Coronary artery (tissue), 2 donors: ENCODE measurements at regions not wholly inside any gene's neighbourhood (a gene's known extent, or its start where the extent isn't known, plus 50 kb on each side); places are given as distances from the start of the nearest gene placed in this dataset.

Experiments
- DNase-seq: peaks from one replicate; pipeline ENCODE4 v3.0.0-alpha.2; 2017; ENCODE audit warnings: low spot score
- H3K27ac ChIP-seq, 2 donors: fragments of 200-600 bp; sonication (generic); one replicate each; pipeline ENCODE4 v1.5.1; 2016 to 2019
- H3K4me3 ChIP-seq: fragments of 200-600 bp; sonication (generic); 2 replicates; pipeline ENCODE4 v1.5.1; 2016; ENCODE audit warnings: mild to moderate bottlenecking, moderate library complexity
- TF ChIP-seq, protein P1 (sequence below): fragments of 200-600 bp; sonication (generic); IDR thresholded peaks from one replicate; pipeline ENCODE4 v1.5.1; 2019; ENCODE audit warnings: antibody characterized with exemption

DNA sequence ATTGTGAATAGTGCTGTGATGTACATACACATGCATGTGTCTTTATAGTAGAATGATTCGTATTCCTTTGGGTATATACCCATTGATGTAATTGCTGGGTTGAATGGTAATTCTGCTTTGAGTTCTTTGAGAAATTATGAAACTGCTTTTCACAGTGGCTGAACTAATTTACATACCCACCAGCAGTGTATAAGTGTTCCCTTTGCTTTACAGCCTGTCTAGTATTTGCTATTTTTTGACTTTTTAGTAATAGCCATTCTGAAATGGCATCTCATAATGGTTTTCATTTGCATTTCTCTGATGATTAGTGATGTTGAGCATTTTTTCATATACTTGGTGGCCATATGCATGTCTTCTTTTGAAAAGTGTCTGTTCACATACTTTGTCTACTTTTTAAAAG lies 54.5 kb upstream of the FAM78B start:
- no peak overlapping the region for H3K27ac ChIP-seq
- no peak for DNase-seq
- H3K4me3 ChIP-seq: no peak overlapping the region
- TF ChIP-seq, protein P1, sequence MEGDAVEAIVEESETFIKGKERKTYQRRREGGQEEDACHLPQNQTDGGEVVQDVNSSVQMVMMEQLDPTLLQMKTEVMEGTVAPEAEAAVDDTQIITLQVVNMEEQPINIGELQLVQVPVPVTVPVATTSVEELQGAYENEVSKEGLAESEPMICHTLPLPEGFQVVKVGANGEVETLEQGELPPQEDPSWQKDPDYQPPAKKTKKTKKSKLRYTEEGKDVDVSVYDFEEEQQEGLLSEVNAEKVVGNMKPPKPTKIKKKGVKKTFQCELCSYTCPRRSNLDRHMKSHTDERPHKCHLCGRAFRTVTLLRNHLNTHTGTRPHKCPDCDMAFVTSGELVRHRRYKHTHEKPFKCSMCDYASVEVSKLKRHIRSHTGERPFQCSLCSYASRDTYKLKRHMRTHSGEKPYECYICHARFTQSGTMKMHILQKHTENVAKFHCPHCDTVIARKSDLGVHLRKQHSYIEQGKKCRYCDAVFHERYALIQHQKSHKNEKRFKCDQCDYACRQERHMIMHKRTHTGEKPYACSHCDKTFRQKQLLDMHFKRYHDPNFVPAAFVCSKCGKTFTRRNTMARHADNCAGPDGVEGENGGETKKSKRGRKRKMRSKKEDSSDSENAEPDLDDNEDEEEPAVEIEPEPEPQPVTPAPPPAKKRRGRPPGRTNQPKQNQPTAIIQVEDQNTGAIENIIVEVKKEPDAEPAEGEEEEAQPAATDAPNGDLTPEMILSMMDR: no peak

DNA sequence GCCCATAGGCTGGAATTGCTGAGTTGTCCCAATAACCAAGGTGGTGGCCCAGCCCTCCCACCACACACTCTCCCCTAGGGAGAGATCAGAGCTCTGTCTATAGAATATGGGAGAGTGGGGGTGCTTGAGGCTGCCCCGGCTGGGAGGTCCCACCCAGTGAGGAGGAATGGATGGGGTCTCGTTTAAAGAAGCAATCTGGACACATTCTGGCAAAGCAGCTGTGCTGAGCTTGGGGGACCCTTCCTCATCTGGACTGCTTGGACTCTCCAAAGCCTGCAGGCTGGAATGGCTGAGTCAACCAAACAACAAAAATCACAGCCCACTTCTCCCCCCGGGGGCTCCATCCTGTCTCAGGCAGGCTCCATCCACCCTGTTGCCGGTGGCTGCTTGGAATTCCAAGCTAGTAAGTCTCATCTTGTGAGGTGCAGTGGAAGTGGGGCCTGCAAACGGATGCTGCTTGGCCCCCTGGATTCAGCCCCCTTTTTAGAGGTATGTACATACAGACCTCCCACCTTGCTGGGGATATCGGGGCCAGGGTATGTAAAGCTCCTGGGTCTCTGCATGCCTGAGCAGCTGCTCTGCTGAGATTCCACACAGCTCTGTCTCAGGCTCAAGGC lies 67.1 kb upstream of the FAM78B start:
- TF ChIP-seq, protein P1: no peak
- no peak for DNase-seq
- Histone ChIP-seq H3K4me3 (no peak overlapping the region), H3K27ac (no peak overlapping the region)

DNA sequence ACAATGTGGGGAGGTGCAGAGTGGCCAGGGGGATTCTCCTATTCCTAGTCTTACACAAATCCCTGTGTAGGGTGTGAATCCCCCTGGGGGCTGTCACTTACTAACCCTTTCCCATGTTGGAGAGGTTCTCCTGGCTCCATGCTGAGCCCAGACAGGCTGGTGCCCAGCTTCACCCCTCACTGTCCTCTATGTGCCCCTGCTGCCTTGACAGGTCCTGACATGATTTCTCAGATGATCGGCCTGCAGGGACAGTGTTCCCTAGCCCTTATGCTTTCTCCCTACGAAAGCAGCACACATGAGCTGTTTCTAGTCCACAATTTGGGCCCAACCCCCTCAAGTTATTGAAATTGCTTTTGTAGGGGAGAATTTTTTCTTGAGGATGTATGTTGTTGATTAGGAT lies 68.9 kb upstream of the FAM78B start:
- TF ChIP-seq, protein P1: no peak

DNA sequence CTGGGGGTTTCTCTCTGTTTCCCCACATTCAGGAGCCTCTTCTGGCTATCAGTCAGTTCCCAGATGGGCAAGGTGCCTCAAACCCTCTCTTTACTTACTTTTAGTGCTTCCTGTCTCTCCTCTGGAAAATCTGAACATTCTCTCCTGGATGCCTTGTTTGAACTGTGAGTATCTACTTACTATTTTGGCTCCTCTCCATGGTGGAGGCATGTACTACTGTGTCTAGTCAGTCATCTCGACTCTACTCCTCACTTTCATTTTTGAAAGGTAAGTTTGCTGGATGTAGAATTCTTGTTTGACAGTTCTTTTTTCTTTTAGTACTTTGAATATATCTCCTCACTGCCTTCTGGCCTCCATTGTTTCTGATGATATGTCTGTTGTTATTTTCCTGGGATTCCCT lies 70.9 kb upstream of the FAM78B start:
- Histone ChIP-seq H3K27ac (no peak overlapping the region), H3K4me3 (no peak overlapping the region)
- TF ChIP-seq, protein P1: no peak
- no peak for DNase-seq

More for the DNA sequence above, 68.9 kb upstream of the FAM78B start:
- DNase-seq: no peak
- H3K27ac ChIP-seq: no peak overlapping the region
- no peak overlapping the region for H3K4me3 ChIP-seq

DNA sequence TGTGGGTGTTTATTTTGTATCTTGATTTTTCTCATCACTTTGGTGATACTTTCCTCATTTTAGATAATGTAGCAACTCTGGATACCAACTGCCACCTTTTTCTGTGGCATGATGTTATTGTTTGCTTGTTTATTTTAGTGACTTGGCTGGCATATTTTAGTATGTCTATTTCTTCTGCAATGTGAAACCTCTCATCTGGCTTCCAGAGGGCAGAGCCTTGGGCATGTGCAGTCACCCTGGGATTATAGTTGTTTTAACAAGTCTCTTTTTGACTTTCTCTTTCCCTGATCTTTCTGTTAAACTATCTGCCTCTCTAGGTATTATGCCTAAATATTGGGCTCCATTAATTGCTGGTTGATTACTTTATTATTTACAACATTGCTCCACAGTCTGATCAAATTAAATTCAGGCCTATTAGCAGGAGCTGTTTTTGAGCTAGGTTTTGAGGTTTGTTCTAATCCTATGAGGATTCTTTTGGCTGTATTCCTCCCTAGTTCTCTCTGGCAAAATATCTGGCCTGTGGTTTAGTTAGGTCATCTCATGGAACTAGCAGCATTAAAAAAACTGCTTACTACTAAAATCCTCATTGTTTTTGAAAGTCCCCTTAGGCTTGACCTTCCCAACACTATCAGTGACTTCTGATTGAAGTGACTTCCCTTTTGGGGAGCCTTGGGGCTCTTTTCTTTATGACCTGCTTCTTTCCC lies 86.4 kb upstream of the FAM78B start:
- no peak for DNase-seq
- TF ChIP-seq, protein P1: no peak
- no peak overlapping the region for H3K27ac ChIP-seq
- no peak overlapping the region for H3K4me3 ChIP-seq

DNA sequence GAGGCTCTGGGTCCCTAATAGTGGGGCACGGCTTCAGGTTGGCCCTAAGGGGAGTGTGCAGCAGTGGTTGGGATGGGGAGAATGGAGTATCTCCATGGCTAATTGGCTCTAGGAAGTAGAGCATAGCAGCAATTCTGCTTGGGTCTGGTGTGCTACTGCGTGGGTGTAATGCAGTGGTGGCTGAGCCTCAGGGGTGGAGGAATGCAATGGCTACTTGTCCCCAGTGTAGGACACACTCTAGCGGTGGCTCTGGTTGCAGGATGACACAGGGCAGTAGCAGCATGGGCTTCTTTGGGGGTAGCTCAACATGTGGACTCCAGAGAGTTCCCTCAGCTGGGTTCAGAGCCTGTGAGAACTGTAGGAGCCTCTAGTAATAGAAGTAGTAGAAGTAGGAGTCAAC lies 91.2 kb upstream of the FAM78B start:
- no peak for DNase-seq
- H3K4me3 ChIP-seq: no peak overlapping the region
- TF ChIP-seq, protein P1: no peak
- H3K27ac ChIP-seq: no peak overlapping the region

DNA sequence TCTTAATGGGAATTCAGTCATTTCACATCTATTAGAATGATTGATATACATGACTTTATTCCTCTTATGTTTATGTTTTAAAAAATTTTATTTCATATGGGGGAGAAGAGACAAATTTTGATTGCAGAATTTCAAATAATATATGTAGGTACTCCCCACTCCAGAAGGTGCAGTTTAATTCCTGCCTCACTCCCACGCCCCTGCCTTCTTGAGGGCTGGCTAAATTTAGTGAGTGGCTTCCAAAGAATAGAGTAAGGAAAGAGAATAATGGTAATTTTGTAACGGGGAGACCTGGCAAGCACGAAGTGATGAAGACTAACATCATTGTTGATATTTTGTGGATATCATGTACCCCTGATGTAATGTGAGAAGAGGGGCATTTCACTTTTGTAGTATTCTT lies 94.7 kb upstream of the FAM78B start:
- DNase-seq: no peak
- no peak overlapping the region for H3K4me3 ChIP-seq
- no peak overlapping the region for H3K27ac ChIP-seq
- TF ChIP-seq, protein P1: no peak
